Activated CD4-positive, alpha-beta T cell treated with anti-CD3 and anti-CD28 coated beads for 48 hours (primary cell): ENCODE measurements at regions not wholly inside any gene's neighbourhood (a gene's known extent, or its start where the extent isn't known, plus 50 kb on each side); places are given as distances from the start of the nearest gene placed in this dataset.
A peak's percentile ranks its signal among the peaks of the same experiment; 100 is the strongest.
"Not testable (repeated sequence)": the region's sequence is repeated elsewhere in the genome, so short reads cannot be mapped to it uniquely, and the experiment has no call there.

Experiments used
- DNase-seq: peaks from one replicate; pipeline ENCODE4 v3.0.0-alpha.2; 2020

- DNase-seq = no peak
Observed at GRCh38 chr2:58794916-58795315, 553.8 kb upstream of the FANCL start.

- no peak for DNase-seq
Observed at GRCh38 chr2:58794103-58794502, 553.0 kb upstream of the FANCL start.

DNA sequence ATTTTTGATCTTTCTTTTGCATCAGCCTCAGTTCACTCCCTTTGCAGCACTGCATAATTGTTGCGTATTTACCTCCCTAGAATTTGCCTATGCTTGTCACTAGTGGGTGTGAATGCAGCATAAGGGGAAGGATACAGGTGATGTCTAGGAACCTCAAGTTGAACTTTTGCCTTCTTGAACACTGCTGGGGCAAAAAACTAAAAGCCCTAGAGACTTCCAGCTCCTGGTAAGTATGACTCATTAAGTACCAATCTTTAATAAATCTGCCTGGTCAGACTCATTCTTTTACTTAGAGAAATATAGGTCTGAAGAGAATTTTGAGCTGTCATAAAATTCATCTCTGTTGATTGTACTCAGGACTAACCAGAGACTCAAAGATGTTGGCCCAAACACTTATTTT lies 547.3 kb upstream of the FANCL start:
- no peak for DNase-seq

GRCh38 chr2:58770846-58771245 lies 529.7 kb upstream of the FANCL start:
- DNase-seq = no peak

- DNase-seq = no peak
Observed at GRCh38 chr2:58769864-58770234, 528.7 kb upstream of the FANCL start.

GRCh38 chr2:58769111-58769863 lies 528.2 kb upstream of the FANCL start:
- no peak for DNase-seq

GRCh38 chr2:58768715-58769080 lies 527.6 kb upstream of the FANCL start:
- DNase-seq = no peak

GRCh38 chr2:58767828-58768714 lies 526.9 kb upstream of the FANCL start:
- DNase-seq = no peak

DNA sequence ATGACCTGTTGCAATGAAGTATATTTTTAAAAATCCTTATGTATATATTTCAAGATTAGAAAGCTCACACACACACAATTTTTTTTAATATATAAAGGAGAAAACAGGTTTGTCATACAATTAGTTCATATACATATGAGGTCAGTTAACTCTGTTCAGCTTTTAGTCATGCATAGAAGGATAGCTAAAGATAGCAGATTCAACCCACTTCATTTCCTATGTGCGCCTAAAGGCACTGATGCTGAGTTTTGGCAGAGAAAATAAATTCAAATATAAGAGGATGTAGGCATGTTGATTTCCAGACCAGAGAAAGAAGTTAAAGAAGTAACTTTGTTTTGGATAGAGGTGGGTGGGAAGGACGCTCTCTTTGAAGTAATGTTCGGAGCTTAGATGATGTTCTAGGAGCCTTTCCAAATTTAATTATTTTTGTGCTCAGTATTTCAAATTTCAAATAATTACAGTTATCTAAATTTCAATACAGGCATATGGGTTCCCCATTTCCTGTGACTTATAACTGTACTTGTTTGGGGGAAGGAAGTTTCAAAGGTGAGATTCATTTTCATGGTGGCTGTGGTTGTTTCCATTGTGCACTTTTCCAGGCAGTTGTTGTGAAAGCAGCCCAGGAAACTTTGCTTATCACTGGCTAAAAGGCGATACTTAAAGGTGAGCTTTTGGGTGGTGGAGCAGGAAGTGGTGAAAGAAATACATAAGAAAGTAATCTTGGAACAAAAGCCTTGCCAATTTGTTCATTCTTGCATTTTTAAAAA lies 523.4 kb upstream of the FANCL start:
- DNase-seq = no peak

GRCh38 chr2:58762176-58762781 lies 521.2 kb upstream of the FANCL start:
- DNase-seq = peak; percentile 30

DNA sequence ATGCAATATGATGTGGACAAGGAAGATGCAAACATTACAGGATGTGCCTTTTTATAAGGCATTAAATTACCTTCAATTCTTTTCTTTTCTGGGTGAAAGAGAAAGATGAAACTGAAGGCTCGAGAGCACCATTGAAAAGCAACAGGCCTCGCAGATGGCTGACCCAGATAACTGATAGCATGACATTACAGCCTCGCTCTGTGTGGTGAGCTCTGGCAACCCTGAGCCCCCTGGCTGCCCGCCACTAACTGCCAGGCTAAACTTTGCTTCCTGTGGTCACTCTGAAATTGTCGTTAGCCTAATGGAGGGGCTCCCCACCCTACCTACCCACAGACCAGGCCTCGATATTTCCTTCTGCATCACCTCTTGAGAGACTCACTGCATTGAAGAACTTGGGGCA lies 516.8 kb upstream of the FANCL start:
- no peak for DNase-seq

- no peak for DNase-seq
Observed at GRCh38 chr2:58756336-58756735, 515.2 kb upstream of the FANCL start.

- DNase-seq = not testable (repeated sequence)
Observed at GRCh38 chr2:58752507-58752906, 511.4 kb upstream of the FANCL start.

- not testable (repeated sequence) for DNase-seq
Observed at GRCh38 chr2:58751676-58752075, 510.6 kb upstream of the FANCL start.

GRCh38 chr2:58749041-58749440 lies 507.9 kb upstream of the FANCL start:
- no peak for DNase-seq

DNA sequence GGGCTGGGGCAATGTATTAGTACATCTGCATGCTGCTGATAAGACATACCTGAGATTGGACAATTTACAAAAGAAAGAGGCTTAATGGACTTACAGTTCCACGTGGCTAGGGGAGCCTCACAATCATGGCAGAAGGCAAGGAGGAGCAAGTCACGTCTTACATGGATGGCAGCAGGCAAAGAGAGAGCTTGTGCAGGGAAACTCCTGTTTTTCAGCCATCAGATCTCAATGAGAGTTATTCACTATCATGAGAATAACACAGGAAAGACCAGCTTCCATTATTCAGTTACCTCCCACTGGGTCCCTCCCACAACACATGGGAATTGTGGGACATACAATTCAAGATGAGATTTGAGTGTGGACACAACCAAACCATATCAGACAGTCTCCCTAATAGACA lies 504.2 kb upstream of the FANCL start:
- not testable (repeated sequence) for DNase-seq

DNA sequence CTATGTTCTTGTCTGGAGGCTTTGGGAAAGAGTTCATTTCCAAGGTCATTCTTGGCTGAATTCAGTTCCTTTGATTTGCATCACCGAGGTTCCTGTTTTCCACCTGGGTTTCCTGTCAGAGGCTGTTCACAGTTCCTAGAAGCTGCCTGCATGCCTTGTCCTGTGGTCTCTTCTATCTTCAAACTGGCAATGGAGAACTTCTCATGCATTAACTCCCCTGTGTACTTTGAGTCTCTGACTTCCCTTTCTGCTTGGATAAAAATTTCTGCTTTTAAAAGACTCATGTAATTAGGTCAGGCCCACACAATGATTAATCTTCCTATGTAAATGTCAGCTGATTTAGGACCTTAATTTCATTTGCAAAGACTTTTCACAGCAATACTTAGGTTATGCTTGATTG lies 499.3 kb upstream of the FANCL start:
- DNase-seq = no peak

DNA sequence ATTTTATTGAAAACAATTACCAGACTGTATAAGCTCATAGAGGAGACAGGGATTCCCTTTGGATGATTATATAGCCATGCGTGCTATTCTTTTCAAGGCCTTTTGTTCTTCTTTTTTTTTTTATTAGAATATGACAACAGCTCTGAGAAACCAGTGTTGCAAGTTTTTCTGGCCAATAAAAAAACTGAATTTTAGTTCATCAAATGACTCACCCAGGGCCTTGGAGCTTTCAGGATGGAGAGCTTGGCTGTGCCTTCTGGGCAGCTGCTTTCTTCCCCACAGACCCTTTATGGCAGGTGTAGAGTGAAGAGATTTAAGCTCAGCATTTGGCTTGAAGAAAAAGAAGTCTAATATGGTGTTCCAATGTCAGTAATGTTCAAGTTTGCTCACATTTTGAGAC lies 497.9 kb upstream of the FANCL start:
- DNase-seq = no peak

DNA sequence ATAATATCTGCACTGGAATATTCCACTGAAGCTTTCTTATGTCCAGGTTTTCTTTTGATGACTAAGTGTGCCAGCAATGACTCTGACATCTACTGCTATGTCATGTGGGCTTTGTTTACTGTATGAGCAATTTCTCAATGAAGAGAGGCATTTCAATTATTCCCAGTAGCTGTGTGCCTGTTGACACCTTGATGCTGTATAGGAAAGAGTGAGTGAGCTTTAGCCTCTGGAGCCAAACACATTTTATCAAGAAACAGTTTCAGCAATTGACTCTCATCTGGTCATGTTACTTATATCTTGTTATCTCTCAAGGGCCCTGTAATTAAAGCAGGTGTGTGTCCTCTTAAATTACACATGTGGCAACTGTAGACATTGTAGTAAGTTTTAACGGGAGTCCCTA lies 493.2 kb upstream of the FANCL start:
- no peak for DNase-seq

DNA sequence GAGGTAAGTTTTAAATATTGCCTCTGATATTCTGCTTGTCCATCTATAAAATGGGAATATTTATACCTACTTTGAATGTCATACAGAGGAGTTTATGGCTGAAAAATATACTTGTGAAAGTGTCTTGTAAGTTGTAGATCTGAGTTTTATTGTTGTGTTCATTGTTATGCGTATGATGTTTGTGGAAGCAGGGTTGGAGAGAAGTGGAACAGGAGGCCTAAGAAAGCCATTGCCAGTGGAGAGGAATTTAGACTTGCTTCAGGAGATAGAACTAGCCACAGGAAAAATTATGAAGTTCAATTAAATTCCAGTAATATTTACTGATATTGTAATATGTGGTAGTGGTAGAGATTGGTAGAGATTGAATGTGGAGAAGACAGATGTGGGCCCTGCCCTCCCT lies 491.9 kb upstream of the FANCL start:
- DNase-seq = no peak

DNA sequence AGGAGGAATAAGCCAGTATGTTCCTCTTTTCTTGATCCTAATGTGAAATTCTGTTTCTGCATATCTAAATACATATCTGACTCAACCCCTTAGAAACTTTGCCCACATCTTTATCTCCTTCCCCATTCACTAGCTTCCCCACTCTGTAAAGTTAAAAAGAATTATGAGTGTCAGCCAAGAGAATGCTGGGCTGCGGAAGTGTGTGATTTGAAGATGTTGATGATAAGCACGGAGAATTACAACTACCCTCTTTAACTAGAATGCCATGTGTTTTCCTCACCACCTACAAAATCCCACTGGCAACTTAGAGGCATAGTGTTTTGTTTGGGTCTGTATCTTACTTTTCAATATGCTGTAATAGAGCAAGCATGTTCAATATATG lies 490.4 kb upstream of the FANCL start:
- DNase-seq = no peak

GRCh38 chr2:58730764-58731487 lies 489.8 kb upstream of the FANCL start:
- DNase-seq = no peak
